T-helper 1 cell (primary cell): ENCODE measurements at regions not wholly inside any gene's neighbourhood (a gene's known extent, or its start where the extent isn't known, plus 50 kb on each side); places are given as distances from the start of the nearest gene placed in this dataset.
A peak's percentile ranks its signal among the peaks of the same experiment; 100 is the strongest.

Source experiments
- DNase-seq, 5 donors: peaks; one replicate each; pipeline ENCODE4 v3.0.0-alpha.2; 2012 to 2020

- DNase-seq: no peak
Observed at GRCh38 chr3:124586126-124587052, 143.9 kb upstream of the UMPS start.

GRCh38 chr3:124587053-124587408 is 143.2 kb upstream of the UMPS start:
- no peak for DNase-seq

GRCh38 chr3:124588036-124588435 is 142.2 kb upstream of the UMPS start:
- no peak for DNase-seq

- DNase-seq: no peak
Observed at GRCh38 chr3:124588794-124589193, 141.5 kb upstream of the UMPS start.

GRCh38 chr3:124591699-124592098 is 138.6 kb upstream of the UMPS start:
- DNase-seq: no peak

GRCh38 chr3:124592658-124593441 is 137.4 kb upstream of the UMPS start:
- DNase-seq: peak in 1 of 5 donors; percentile 3

- no peak for DNase-seq
Observed at GRCh38 chr3:124593442-124593829, 136.8 kb upstream of the UMPS start.

GRCh38 chr3:124594581-124594980 is 135.7 kb upstream of the UMPS start:
- no peak for DNase-seq

- DNase-seq: no peak
Observed at GRCh38 chr3:124597273-124597672, 133.0 kb upstream of the UMPS start.

GRCh38 chr3:124597979-124598378 is 132.3 kb upstream of the UMPS start:
- DNase-seq: no peak

GRCh38 chr3:124599147-124599765 is 131.0 kb upstream of the UMPS start:
- no peak for DNase-seq

- DNase-seq: no peak
Observed at GRCh38 chr3:124599779-124600693, 130.2 kb upstream of the UMPS start.

- no peak for DNase-seq
Observed at GRCh38 chr3:124600765-124601164, 129.5 kb upstream of the UMPS start.

GRCh38 chr3:124601190-124601589 is 129.1 kb upstream of the UMPS start:
- no peak for DNase-seq

GRCh38 chr3:124602980-124603627 is 127.1 kb upstream of the UMPS start:
- DNase-seq: no peak

GRCh38 chr3:124605781-124606579 is 124.3 kb upstream of the UMPS start:
- no peak for DNase-seq

GRCh38 chr3:124607163-124607562 is 123.1 kb upstream of the UMPS start:
- no peak for DNase-seq

- no peak for DNase-seq
Observed at GRCh38 chr3:124609402-124609801, 120.8 kb upstream of the UMPS start.

- DNase-seq: no peak
Observed at GRCh38 chr3:124610130-124610529, 120.1 kb upstream of the UMPS start.

GRCh38 chr3:124611520-124611919 is 118.7 kb upstream of the UMPS start:
- DNase-seq: no peak
